ENCODE measurements at regions not wholly inside any gene's neighbourhood (a gene's known extent, or its start where the extent isn't known, plus 50 kb on each side); places are given as distances from the start of the nearest gene placed in this dataset.

DNA sequence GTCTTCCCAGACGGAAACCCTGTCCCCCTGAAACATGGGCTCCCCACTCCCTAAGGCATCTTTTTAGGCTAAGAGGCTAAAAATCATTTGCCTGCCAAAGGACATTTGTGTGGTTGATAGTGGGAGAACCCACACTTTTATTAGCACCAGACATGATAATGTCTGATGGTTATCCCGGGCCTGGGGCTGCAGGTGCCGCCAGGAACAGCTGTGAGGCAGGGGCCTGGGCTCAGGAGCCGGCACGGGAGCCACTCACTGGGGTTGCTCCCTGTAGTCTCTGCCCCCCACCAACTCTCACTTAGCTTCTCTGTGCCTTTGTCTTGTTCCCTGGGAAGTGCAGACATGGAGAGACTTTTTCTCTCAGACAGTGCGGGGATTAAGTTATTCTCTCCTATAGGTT, 193.6 kb downstream of the GLRX3 start:
- no peak overlapping the region for H3K4me3 ChIP-seq (replicated peaks; ENCODE audit: insufficient read depth, low read length)
- DNase-seq (ENCODE audit: low read depth in 1 of 2, low spot score in 1 of 2): no peak
- TF ChIP-seq POLR2AphosphoS5 (IDR thresholded peaks at IDR 0.05; ENCODE audit: low read depth) (no peak), GABPA (IDR thresholded peaks at IDR 0.05; ENCODE audit: low read depth) (no peak), SPI1 (IDR thresholded peaks at IDR 0.05; ENCODE audit: borderline replicate concordance, low read depth) (no peak)
- TF ChIP-seq, protein P1, sequence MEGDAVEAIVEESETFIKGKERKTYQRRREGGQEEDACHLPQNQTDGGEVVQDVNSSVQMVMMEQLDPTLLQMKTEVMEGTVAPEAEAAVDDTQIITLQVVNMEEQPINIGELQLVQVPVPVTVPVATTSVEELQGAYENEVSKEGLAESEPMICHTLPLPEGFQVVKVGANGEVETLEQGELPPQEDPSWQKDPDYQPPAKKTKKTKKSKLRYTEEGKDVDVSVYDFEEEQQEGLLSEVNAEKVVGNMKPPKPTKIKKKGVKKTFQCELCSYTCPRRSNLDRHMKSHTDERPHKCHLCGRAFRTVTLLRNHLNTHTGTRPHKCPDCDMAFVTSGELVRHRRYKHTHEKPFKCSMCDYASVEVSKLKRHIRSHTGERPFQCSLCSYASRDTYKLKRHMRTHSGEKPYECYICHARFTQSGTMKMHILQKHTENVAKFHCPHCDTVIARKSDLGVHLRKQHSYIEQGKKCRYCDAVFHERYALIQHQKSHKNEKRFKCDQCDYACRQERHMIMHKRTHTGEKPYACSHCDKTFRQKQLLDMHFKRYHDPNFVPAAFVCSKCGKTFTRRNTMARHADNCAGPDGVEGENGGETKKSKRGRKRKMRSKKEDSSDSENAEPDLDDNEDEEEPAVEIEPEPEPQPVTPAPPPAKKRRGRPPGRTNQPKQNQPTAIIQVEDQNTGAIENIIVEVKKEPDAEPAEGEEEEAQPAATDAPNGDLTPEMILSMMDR (IDR thresholded peaks at IDR 0.05; ENCODE audit: insufficient read depth, low read length): no peak
- TF ChIP-seq, protein P2, sequence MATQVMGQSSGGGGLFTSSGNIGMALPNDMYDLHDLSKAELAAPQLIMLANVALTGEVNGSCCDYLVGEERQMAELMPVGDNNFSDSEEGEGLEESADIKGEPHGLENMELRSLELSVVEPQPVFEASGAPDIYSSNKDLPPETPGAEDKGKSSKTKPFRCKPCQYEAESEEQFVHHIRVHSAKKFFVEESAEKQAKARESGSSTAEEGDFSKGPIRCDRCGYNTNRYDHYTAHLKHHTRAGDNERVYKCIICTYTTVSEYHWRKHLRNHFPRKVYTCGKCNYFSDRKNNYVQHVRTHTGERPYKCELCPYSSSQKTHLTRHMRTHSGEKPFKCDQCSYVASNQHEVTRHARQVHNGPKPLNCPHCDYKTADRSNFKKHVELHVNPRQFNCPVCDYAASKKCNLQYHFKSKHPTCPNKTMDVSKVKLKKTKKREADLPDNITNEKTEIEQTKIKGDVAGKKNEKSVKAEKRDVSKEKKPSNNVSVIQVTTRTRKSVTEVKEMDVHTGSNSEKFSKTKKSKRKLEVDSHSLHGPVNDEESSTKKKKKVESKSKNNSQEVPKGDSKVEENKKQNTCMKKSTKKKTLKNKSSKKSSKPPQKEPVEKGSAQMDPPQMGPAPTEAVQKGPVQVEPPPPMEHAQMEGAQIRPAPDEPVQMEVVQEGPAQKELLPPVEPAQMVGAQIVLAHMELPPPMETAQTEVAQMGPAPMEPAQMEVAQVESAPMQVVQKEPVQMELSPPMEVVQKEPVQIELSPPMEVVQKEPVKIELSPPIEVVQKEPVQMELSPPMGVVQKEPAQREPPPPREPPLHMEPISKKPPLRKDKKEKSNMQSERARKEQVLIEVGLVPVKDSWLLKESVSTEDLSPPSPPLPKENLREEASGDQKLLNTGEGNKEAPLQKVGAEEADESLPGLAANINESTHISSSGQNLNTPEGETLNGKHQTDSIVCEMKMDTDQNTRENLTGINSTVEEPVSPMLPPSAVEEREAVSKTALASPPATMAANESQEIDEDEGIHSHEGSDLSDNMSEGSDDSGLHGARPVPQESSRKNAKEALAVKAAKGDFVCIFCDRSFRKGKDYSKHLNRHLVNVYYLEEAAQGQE (IDR thresholded peaks at IDR 0.05; ENCODE audit: insufficient replicate concordance, low read depth): no peak
- H3K27me3 ChIP-seq (ENCODE audit: insufficient read depth, poor library complexity, severe bottlenecking): no peaks in the 10 kb centered on the region
- no peak overlapping the region for H3K27ac ChIP-seq (replicated peaks)

DNA sequence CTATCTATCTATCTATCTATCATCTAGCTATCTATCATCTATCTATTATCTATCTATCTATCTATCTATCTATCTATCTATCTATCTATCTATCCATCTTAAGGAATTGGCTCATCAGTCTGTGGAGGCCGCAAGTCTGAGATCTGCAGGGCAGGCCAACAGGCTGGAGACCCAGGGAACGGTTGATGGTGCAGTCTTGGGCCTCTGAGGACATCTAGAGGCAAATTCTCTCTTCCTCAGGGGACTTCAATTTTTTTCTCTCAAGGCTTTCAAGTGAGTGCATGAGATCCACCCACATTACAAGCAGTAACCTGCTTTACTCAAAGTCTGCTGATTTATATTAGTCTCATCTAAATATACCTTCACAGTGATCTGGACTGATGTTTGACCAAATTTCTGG, 197.0 kb downstream of the GLRX3 start:
- no peak for TF ChIP-seq POLR2AphosphoS5 (IDR thresholded peaks at IDR 0.05; ENCODE audit: low read depth)
- TF ChIP-seq SPI1 (IDR thresholded peaks at IDR 0.05; ENCODE audit: borderline replicate concordance, low read depth): no peak
- TF ChIP-seq, protein P2 (IDR thresholded peaks at IDR 0.05; ENCODE audit: insufficient replicate concordance, low read depth): no peak
- no peak for TF ChIP-seq GABPA (IDR thresholded peaks at IDR 0.05; ENCODE audit: low read depth)
- TF ChIP-seq, protein P1 (IDR thresholded peaks at IDR 0.05; ENCODE audit: insufficient read depth, low read length): no peak
- no peak overlapping the region for H3K27ac ChIP-seq (replicated peaks)
- no peak for DNase-seq (ENCODE audit: low read depth in 1 of 2, low spot score in 1 of 2)
- no peak overlapping the region for H3K4me3 ChIP-seq (replicated peaks; ENCODE audit: insufficient read depth, low read length)
- no peaks in the 10 kb centered on the region for H3K27me3 ChIP-seq (ENCODE audit: insufficient read depth, poor library complexity, severe bottlenecking)

DNA sequence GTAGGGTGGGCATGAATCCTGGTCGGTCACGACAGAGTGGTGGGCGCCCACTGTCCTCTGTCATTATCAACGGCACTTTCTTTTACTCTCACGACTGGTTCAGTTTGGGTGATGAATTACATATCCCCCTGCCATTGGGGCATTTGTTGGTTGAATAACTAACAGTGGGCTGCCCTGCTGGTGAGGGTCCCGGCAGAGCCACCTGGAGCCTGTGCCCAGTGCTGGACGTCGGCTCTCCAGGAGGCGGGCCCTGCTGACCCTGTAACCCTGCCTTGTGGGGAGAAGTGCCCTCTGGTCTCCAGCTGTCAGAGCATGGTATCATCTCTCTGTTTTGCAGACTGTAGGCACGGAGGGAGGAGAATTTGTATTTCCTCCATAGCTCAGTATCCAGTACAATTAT, 199.1 kb downstream of the GLRX3 start:
- Histone ChIP-seq H3K27ac (replicated peaks) (no peak overlapping the region), H3K27me3 (ENCODE audit: insufficient read depth, poor library complexity, severe bottlenecking) (no peaks in the 10 kb centered on the region), H3K4me3 (replicated peaks; ENCODE audit: insufficient read depth, low read length) (no peak overlapping the region)
- TF ChIP-seq, protein P2 (IDR thresholded peaks at IDR 0.05; ENCODE audit: insufficient replicate concordance, low read depth): no peak
- TF ChIP-seq SPI1 (IDR thresholded peaks at IDR 0.05; ENCODE audit: borderline replicate concordance, low read depth) (no peak), POLR2AphosphoS5 (IDR thresholded peaks at IDR 0.05; ENCODE audit: low read depth) (no peak), GABPA (IDR thresholded peaks at IDR 0.05; ENCODE audit: low read depth) (no peak)
- TF ChIP-seq, protein P1 (IDR thresholded peaks at IDR 0.05; ENCODE audit: insufficient read depth, low read length): no peak
- DNase-seq (ENCODE audit: low read depth in 1 of 2, low spot score in 1 of 2): no peak
